Activated T-cell treated with anti-CD3 and anti-CD28 coated beads for 1 hour (primary cell): ENCODE measurements at regions not wholly inside any gene's neighbourhood (a gene's known extent, or its start where the extent isn't known, plus 50 kb on each side); places are given as distances from the start of the nearest gene placed in this dataset.

Source experiments
- DNase-seq: peaks from one replicate; pipeline ENCODE4 v3.0.0-alpha.2; 2020; ENCODE audit warnings: low read depth

DNA sequence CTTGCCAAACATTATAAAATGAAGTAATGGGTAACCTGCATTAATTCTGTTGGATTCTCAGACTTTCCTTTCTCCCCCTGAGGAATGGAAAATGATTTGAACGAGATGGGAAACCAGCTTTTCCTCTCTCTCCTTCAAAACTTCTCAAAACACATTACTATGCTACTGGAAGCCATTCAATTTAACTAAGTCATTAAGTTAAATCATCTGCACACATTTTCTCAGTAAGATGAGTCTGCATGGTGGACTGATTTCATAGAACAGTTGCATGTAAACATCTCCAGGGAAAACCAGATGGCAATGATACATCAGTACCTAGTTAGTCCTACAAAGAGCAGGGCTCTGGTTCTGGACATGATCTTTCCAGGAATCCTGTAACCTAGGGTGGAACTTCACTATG lies 59.9 kb downstream of the BMP4 start:
- DNase-seq = no peak

DNA sequence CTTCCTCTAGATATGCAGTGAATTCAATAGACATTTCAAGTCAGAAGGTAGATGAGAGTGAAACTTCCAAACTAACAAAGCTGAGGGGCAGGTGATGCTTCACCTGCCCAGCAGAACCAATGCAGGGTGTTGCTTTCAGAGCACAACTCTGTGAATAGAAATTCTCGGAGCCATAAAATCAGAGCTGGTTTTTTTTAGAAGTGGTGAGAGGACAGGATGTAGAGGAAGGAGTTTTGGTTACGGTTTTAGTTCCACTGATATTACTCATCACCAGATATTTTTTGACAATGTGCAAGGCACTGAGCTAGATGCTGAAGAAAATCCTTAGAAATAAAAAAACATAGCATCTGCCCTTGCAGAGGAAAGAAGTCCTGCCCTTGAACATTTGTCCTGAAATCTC lies 62.2 kb downstream of the BMP4 start:
- no peak for DNase-seq

DNA sequence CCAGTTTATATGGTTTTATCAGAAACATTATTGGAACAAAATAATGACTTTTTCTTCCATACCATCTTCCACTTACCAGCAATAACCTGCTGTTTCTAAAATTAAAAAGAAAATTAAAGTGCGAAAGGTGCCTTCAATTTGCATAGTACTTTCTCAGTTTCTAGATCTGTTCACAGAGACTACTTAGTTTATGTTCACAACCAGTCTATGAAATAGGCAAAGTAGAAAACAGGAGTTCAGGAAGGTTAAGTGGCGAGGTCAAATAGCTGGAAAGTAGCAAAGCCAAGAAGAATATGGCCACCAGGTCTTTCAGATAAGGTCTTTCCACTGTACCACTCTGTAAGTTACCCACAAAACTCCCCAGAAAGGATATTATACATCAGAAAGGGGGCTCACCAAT lies 63.3 kb downstream of the BMP4 start:
- DNase-seq = no peak

DNA sequence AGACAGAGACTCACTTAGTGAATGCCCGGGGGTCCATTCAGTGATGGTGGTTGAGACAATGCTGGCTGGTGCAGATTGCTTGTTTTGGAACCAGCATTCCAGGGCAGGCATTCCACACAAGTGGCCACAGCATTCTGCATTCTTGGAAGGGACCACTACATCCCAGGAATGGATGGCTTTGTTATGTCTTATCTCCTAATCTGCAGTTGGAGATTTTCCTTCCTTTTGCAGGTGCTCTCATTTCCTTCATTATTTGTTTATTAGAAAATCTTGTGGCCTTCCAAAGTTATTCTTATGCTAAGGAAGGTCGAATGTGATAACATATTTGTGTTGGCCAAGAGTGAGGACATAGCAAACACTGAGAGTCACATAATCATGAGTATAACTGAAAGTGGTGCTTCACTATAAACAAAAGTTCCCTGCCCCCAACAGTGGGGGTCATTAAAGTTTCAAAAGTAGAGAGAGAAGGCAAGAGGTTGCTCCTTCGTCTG lies 66.0 kb downstream of the BMP4 start:
- DNase-seq = no peak

DNA sequence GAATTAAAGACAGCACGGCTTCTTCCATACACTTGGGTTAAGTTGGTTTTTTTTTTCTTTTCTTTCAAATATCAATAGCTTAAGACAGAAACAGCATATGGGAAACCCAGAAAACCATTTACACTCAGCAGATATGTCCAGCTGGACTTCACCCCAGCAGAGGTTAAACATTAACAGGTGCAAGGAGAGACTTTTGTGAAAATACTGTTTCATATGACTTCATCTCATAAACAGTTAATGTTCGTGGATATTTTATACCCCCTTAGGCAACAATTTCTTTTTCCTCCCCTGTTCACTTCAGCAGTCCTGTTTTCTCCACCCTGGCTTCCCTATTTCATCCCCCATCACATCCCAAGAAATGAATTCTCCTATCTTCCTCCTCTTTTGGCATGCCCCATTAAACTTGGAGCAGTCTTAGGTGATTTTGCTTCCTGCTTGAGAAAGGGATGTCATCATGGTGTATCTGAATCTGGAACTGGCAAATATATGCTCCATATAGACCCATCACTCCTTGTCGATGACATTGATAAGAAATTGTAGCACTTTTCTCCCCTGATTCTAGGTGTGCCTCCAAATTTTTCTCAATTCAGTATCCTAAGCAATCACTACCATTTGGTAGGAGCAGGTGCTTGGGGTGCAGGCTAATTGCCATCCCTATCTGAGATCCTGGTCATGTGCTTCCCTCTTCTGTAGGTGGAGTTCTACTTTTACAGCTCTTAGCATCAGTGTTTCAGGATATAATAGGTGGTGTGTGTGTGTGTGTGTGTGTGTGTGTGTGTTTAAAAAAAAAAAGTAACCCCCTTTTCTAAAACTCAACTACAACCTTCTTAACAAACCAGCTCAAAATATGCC lies 67.9 kb downstream of the BMP4 start:
- DNase-seq = no peak

DNA sequence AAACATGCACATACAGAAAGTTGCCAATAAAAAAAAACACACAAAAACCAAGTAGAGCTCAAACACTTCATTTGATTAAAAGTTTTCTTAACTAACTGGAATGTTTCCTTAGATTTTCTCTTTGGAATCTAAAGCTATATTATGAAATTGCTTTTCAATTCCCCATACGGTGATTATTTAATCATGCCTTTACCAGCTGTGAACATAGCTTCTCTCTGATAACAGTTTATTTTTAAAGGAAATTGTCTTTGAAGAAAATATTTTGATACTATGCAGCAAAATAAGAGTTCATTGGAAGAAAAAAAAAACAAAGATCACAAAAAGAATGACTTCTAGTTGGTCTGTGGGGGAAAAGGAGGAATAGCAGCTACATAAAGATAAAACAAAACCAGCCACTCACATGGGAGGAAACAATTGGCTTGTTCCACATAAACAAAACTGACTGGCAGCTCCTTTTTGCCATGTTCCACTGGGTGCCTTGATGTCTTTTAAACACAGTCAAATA lies 71.4 kb downstream of the BMP4 start:
- DNase-seq = no peak

DNA sequence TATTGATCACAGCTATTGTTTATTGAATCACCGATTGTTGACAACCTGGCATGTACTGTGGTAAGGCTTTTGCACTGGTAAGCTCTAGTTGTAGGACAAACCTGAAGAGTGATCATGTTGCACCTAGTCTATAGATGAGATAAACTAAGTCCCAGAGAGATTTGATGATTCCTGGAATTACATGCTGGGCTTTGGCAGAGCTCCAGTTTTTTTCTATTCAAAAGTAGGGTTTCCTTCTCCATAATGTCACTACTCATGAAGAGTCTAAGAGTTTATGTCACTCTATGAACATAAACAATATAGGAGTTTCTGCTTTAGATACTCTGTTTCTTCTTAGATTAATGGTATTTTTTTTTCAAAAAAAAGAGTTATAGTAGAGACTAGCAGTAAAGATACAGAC lies 72.0 kb downstream of the BMP4 start:
- DNase-seq = no peak

DNA sequence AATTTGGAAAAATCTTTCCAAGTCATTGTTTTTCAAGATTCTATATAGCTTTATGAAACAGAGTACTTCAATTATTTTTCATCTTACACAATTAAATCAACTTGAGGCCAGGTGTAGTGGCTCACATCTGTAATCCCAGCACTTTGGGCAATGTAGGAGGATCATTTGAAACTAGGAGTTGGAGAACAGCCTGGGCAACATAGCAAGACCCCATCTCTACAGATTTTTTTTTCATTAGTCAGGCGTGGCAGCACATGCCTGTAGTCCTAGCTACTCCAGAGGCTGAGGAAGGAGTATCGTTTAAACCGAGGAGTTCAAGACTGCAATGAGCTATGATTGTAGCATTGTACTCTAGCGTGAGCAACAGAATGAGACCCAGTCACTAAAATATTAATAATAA lies 72.9 kb downstream of the BMP4 start:
- no peak for DNase-seq

DNA sequence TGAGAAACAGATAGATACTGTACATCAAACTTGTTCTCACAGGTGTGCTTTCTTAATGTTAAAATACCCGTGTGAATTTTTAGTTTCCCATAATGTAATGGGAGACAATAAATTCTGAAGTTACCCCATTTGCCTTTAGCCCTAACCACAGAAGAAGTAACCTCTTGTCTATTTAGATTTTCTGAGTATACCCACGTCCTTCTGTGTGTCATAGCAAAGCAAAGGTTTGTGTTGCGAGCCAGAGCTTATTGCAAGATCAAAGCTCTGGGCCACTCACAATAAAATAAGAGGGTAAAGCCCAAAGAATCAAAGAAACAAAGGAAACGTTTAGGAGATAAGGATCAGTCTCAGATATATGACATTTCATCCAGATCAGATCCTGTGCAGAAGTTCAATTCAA lies 73.9 kb downstream of the BMP4 start:
- no peak for DNase-seq

DNA sequence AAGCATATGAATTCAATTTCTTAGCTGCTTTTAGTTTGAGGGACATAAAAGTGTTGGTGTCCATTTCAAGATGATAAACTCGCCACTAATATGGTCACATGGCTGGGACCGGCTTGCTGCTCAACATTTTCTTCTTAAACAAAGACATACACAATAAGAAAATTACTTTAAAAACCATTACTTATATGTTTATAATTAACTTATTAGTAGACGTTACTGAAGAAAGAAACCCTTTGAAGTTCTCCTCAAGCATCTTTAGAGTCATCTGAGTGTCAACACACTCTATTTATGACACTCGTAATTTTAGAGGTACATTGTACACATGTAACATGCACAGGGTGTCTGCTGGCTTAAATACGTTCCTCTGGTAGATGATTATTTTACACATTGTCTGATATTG lies 74.7 kb downstream of the BMP4 start:
- no peak for DNase-seq

DNA sequence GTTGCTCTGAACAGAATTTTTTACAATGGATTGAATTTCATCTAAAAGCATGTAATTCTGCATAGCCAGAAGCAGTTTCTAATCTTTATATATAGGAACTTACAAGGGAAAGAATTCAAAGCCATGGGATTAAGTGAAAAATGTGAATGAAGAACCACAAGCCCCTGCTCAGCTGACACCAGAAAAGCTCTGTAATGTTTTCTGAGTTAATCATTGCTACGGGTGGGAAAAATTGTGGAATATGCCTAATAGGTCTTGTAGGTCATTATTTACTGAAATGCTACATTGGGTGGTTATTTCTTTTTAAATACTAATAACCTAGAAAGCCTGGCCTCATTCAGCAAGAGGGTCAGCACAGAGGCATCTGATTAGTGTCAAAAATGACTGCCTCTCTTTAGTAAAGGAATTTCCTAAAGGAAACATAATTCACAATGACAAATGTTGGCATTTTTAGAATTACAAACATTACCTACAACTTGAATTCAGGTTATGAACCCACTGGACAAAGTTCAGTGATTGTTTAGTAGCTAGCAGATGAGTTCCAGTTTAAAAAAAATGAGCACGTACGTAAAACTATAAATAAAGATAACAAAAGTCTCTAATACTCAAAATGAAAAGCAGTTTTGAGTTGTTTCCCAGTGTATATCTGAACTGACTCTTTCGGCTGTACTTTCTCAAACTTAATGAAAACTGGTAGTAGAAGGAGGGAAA lies 75.3 kb downstream of the BMP4 start:
- no peak for DNase-seq

DNA sequence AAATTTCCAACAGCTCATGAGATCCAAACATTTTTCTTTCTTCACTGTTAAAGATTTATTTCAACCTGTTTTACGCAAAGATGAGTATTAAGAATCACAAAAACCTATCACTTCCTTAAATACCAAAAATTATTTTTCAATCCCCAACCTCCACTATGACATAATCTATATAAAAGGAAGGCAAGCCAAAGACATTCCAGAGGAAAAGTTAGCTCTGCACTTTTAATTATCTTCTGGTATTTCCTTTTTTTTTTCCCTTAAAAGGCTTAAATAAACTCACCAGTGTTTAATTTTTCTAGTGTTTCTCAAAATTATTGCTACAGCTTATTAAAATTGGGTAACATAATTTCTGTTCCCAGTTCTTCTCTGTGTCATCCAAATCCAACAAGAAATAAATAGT lies 75.9 kb downstream of the BMP4 start:
- DNase-seq = no peak

DNA sequence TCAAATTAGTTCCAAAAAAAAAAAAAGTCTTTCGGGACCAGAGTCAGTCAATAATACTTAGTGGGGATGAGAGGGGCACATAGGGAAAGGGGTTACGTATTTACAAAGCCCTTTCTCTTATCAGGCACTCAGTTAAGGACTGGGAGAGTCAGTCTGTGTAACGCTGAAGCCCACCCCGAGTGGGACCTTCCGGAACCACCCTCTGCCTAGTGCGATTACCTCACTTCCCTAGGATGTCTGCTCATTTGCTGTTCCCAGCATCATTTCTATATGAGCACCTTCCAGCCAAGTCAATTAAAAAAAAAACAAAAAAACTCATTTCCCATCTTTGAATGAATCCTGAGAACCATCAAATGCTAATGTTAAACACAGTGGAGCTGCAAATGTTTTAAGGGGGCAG lies 76.9 kb downstream of the BMP4 start:
- no peak for DNase-seq

DNA sequence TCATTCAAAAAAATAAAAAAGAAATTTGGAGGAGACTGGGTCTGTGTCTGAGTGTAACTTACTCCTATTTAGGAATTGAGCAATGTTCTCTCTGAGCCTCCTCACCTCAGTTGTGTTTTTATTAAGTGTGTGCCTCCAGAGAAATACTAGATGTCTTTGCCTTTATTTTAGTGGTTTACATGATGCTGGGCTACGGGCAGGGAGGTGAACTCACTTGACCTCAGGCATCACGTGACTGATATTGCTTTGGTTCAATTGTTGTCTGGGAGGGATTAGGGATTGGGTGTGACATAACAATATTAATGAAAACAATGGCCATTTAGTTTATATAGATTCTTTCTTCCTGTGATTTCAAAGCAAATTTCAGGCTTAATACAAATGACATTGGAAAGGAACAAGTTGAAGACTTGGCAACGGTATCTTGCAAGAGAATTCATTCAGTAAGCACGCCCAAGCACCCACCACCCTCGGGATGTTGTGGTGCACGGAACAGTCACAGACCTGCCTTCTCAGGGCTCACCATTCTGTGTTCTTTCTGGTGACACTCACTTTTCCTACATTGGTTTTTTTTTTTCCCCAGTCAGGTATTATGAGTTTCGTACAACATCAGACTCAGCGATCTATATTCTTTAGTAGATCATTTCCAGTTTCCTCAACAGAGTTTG lies 77.5 kb downstream of the BMP4 start:
- DNase-seq = no peak

DNA sequence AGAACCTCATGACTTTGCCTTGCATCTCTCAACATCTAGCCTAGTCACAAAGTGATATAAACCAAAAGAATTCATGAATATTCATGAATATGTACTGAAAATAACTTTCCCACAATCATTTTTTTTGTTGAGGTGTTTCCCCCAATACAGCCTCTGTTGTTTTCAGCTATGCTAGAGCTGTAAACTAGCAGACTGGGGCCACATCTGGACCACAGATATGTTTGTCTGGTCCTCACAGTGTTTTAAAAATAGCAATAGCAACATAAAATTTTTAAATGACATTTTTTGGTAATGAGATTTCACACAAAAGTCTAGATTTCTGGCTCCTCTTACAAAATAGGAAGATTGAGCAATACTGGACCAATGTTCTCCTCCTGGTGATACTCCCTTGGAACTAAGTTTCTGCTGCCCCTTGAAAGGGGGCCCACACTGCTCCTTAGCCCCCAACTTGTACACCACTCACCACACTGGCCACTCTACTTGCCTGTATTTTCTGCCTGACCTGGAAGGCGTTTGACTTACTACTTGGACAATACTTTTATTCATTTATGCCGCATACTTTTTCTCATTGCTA lies 81.2 kb downstream of the BMP4 start:
- DNase-seq = no peak

DNA sequence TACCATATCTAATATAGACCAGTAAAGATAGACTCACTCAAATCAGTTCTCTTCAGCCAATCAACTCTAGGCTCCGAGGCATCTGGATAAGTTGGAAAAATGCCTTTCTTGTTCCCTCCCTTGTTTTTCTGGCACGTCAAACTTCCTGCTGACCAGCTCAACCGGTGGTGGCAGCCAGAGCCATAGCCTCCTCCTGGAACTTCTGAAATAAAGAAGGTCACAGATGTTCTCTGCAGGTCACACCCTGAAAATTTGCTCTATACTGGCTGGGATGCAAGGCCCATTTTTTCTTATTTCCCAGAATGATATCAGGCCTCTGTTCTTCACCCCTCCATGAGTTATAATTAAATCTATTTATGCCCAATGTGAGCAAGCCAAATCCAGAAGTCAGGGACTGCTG lies 81.9 kb downstream of the BMP4 start:
- DNase-seq = no peak

DNA sequence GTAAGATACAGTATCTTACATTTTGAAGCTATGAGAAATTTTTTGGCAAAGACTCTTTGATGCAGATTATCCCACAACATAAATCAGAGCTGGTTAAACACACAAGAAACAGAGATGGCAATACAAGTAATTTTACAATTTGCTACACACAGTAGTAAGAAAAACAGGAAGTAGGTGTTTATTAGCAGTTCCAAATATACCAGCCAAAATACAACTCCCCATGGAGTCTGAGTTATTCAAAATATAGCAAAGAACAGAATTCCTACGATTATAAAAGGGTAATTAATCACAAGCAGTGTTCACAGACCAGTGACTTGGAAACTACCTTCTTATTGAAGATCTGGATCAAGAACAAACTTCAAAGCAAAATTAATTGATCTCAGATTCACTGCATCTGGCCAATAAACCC lies 83.9 kb downstream of the BMP4 start:
- no peak for DNase-seq

DNA sequence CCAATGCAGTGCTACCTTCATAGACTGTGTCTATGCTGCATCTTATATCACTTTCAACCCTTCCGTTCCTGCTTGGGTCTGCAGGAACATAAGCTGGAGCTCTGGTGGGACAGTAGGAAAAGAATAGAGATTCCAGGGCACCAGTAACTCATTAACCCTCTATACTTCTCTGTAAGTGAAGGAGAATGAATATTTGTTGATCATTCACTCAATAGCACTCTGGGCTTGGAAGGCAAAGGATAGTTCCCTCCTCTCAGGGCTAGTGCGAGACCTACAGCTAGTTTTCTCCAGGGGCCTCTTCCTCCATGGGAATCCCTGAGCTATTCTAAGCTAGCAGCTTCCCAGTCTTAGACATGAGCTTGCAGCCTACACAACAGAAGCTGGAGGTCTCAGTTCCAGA lies 84.7 kb downstream of the BMP4 start:
- DNase-seq = no peak

DNA sequence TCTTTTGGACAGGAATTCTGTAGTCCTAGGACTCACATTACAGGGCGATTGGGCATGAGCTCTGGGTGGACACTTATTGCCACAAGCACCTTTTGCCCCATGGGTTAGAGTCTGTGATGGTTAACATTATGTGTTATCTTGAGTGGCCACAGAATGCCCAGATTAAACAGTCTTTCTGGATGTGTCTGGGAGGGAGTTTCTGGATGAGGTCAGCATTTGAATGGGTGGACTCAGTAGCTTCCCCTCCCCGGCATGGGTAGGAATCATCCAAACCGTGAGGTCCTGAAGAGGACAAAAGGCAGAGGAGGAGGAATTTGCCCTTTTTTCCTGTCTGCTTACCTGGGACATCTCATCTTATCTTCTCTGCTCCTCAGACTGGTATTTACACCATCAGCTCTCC lies 85.6 kb downstream of the BMP4 start:
- DNase-seq = no peak

DNA sequence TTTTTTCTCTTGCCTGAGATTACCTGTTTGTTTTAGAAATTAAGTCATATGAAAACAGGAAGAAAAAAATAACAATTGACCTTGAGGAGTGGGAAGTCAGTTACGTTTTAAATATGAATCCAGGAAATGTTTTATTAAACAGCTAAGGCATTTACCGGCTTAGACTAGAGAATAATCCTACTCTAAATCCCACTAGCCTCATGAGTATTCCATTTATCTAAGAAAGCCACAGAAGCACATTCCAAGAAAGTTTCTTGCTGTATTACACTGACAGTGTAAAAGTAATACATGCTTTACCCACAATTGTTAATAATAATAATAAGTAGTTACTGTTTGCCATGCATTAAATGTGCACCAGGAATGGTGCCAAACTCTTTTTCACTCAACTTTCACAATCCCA lies 90.9 kb downstream of the BMP4 start:
- no peak for DNase-seq

DNA sequence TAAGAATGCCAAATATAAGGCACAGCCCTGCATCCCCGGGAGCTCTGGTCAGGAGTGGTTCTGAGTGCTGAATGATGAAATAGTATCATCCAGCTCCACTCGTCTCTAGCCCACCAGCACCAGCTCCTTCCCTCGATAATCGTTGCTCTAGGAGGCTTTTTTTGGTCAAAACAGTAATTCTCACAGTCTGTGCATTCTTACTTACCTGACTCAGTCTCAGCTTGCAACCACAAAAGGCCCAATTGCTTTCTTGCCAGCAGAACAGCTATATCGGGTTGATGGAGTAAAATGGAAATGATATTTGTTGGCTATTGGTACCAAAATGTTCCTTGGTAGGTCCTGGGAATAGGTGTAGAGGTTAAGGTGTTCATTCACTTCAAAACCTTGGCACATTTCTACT lies 94.8 kb downstream of the BMP4 start:
- no peak for DNase-seq

DNA sequence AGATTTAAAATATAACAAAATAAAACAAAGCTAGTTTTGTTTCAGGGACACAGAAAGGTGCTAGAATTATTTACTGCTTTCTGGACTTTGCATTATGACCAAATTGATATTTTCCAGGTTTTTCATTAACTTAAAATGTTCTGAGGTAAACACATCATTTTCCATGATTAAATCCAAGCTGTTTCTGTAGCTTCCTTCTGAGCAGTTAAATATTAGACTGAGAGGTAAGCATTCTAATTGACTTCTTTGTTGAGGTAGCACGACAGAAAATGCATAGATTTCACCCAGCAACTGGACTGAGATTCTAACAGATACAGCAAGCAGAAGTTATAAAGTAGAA lies 98.3 kb downstream of the BMP4 start:
- DNase-seq = no peak
